GM12865 (cell line): ENCODE measurements at regions not wholly inside any gene's neighbourhood (a gene's known extent, or its start where the extent isn't known, plus 50 kb on each side); places are given as distances from the start of the nearest gene placed in this dataset.

Experiments
- DNase-seq: peaks from one replicate; pipeline ENCODE4 v3.0.0; 2010; ENCODE audit warnings: low read depth
- H3K4me3 ChIP-seq: 2 replicates; pipeline ENCODE4 v1.5.1; 2011; ENCODE audit warnings: mild to moderate bottlenecking, low read depth, low read length, control low read depth
- TF ChIP-seq, protein P1 (sequence below): IDR thresholded peaks from 2 replicates; pipeline ENCODE4 v1.5.1; 2011; ENCODE audit warnings: low read length, control low read depth, low read depth, inconsistent platforms; ENCODE audit not compliant: insufficient read depth; ENCODE audit errors: missing control alignments

GRCh38 chr2:57711991-57712390 lies 334.6 kb upstream of the VRK2 start:
- no peak for DNase-seq
- TF ChIP-seq, protein P1, sequence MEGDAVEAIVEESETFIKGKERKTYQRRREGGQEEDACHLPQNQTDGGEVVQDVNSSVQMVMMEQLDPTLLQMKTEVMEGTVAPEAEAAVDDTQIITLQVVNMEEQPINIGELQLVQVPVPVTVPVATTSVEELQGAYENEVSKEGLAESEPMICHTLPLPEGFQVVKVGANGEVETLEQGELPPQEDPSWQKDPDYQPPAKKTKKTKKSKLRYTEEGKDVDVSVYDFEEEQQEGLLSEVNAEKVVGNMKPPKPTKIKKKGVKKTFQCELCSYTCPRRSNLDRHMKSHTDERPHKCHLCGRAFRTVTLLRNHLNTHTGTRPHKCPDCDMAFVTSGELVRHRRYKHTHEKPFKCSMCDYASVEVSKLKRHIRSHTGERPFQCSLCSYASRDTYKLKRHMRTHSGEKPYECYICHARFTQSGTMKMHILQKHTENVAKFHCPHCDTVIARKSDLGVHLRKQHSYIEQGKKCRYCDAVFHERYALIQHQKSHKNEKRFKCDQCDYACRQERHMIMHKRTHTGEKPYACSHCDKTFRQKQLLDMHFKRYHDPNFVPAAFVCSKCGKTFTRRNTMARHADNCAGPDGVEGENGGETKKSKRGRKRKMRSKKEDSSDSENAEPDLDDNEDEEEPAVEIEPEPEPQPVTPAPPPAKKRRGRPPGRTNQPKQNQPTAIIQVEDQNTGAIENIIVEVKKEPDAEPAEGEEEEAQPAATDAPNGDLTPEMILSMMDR = no peak
- no peak overlapping the region for H3K4me3 ChIP-seq

- TF ChIP-seq, protein P1 = peak; percentile 90
- DNase-seq = peak; percentile 76
- H3K4me3 ChIP-seq = no peak overlapping the region
These were observed 325.6 kb upstream of the VRK2 start for GRCh38 chr2:57720728-57721627.

- TF ChIP-seq, protein P1 = no peak
- DNase-seq = no peak
- H3K4me3 ChIP-seq = no peak overlapping the region
These were observed 321.2 kb upstream of the VRK2 start for GRCh38 chr2:57725337-57725947.

GRCh38 chr2:57726294-57726693 lies 320.3 kb upstream of the VRK2 start:
- H3K4me3 ChIP-seq = no peak overlapping the region
- TF ChIP-seq, protein P1 = no peak
- DNase-seq = no peak

GRCh38 chr2:57728691-57729090 lies 317.9 kb upstream of the VRK2 start:
- DNase-seq = no peak
- no peak overlapping the region for H3K4me3 ChIP-seq
- TF ChIP-seq, protein P1 = no peak

DNA sequence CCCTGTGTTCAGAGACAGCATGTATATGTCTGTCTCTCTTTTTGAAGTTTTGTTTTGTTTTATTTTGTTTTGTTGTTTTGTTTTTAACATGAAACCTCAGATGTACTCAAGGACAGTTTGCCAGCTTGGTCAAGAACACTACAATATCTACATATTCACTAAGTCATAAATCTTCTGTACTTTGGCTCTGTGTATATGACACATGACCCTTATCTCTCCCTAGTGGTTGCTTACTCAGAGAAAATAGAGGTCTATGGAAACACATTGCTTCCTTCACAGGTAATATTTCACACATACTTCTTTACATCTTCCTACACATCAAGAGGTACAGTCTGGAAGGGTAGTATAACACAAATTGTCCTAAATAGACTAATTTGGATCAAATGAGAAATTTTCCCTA lies 312.6 kb upstream of the VRK2 start:
- no peak overlapping the region for H3K4me3 ChIP-seq
- DNase-seq = no peak
- TF ChIP-seq, protein P1 = no peak
